CD4-positive, alpha-beta memory T cell (primary cell): ENCODE measurements at regions not wholly inside any gene's neighbourhood (a gene's known extent, or its start where the extent isn't known, plus 50 kb on each side); places are given as distances from the start of the nearest gene placed in this dataset.

Experiments
- CTCF ChIA-PET: fragments of 350-600 bp; sonication (Branson Sonifier 250); formaldehyde crosslinking; loops from one replicate; lab custom pipeline; 2021; ENCODE audit warnings: inconsistent platforms; ENCODE audit not compliant: partially characterized antibody; lab: Charles Lee
- POLR2A ChIA-PET: fragments of 350-600 bp; sonication (Branson Sonifier 250); formaldehyde crosslinking; loops from one replicate; lab custom pipeline; 2021; ENCODE audit not compliant: partially characterized antibody; lab: Charles Lee
- DNase-seq, 5 donors: peaks; one replicate each; pipeline versions ENCODE4 v3.0.0 to v3.0.0-alpha.2; 2020 to 2022; ENCODE audit warnings: mixed read lengths in 1 of 5
- H3K27ac ChIP-seq: one replicate; pipeline ENCODE4 v1.7.0; 2013; ENCODE audit warnings: low read depth, low read length
- H3K27me3 ChIP-seq: 2 replicates; pipeline ENCODE4 v1.7.0; 2013; ENCODE audit warnings: mild to moderate bottlenecking, low read length, moderate library complexity; ENCODE audit not compliant: insufficient read depth
- H3K36me3 ChIP-seq: 2 replicates; pipeline ENCODE4 v1.7.0; 2013; ENCODE audit warnings: mild to moderate bottlenecking, low read length, moderate library complexity; ENCODE audit not compliant: insufficient read depth
- H3K4me1 ChIP-seq: 2 replicates; pipeline ENCODE4 v1.7.0; 2013; ENCODE audit warnings: mild to moderate bottlenecking, low read length, moderate library complexity; ENCODE audit not compliant: insufficient read depth
- H3K4me3 ChIP-seq, 2 donors: one replicate each; pipeline ENCODE4 v1.7.0; 2013; ENCODE audit warnings: low read length in 2 of 2, mild to moderate bottlenecking in 1 of 2
- H3K9me3 ChIP-seq, 2 donors: one replicate each; pipeline ENCODE4 v1.7.0; 2013; ENCODE audit warnings: low read length in 2 of 2, control low read depth in 1 of 2; ENCODE audit not compliant: control insufficient read depth in 1 of 2
- H3K27ac Mint-ChIP-seq, 7 donors: one replicate each; pipeline ENCODE4 v1.8.0; 2020 to 2021; ENCODE audit warnings: mixed read lengths in 7 of 7, mild to moderate bottlenecking in 6 of 7, inconsistent platforms in 3 of 7, moderate library complexity in 3 of 7
- H3K27me3 Mint-ChIP-seq, 2 donors: one replicate each; pipeline ENCODE4 v1.8.0; 2020 to 2021; ENCODE audit warnings: mixed read lengths in 2 of 2
- H3K36me3 Mint-ChIP-seq, 2 donors: one replicate each; pipeline ENCODE4 v1.8.0; 2020 to 2021; ENCODE audit warnings: mixed read lengths in 2 of 2, inconsistent platforms in 1 of 2, mild to moderate bottlenecking in 1 of 2
- H3K4me1 Mint-ChIP-seq, 4 donors: one replicate each; pipeline ENCODE4 v1.8.0; 2020 to 2021; ENCODE audit warnings: mixed read lengths in 4 of 4, mild to moderate bottlenecking in 1 of 4
- H3K4me3 Mint-ChIP-seq, 8 donors: one replicate each; pipeline ENCODE4 v1.8.0; 2020 to 2021; ENCODE audit warnings: mixed read lengths in 8 of 8, mild to moderate bottlenecking in 7 of 8, moderate library complexity in 6 of 8, inconsistent platforms in 3 of 8
- H3K9me3 Mint-ChIP-seq, 8 donors: one replicate each; pipeline ENCODE4 v1.8.0; 2020 to 2021; ENCODE audit warnings: mixed read lengths in 8 of 8, mild to moderate bottlenecking in 5 of 8, inconsistent platforms in 3 of 8, moderate library complexity in 1 of 8
- intact Hi-C: fragments of 100-400 bp; cut with micrococcal nuclease; formaldehyde crosslinking; loops from one replicate; pipeline ENCODE4 v1.15.1; 2023

GRCh38 chr11:44454666-44455065 lies 110.8 kb upstream of the CD82 start:
- intact Hi-C loops: no loop called here

GRCh38 chr11:44456544-44457300 lies 108.7 kb upstream of the CD82 start:
- no peak overlapping the region for H3K4me3 Mint-ChIP-seq
- H3K36me3 ChIP-seq: no peaks in the 10 kb centered on the region
- intact Hi-C loops: no loop called here
- no peak overlapping the region for H3K27ac Mint-ChIP-seq
- CTCF ChIA-PET: interaction anchor here (1.1 kb wide), 1 partner anchor 11 kb away, joined by 3 read pairs; no protein-coding TSS in a partner anchor
- no peaks in the 10 kb centered on the region for H3K4me1 ChIP-seq
- H3K9me3 Mint-ChIP-seq: peaks cover 0 to 3% (median 0%) of the 10 kb centered on the region in 8 donors
- H3K4me3 ChIP-seq: no peak overlapping the region
- POLR2A ChIA-PET: no interaction called here
- no peaks in the 10 kb centered on the region for H3K9me3 ChIP-seq
- H3K36me3 Mint-ChIP-seq: no peaks in the 10 kb centered on the region
- H3K27me3 Mint-ChIP-seq: no peaks in the 10 kb centered on the region
- H3K4me1 Mint-ChIP-seq: no peaks in the 10 kb centered on the region
- H3K27ac ChIP-seq: no peak overlapping the region
- DNase-seq: no peak
- H3K27me3 ChIP-seq: no peaks in the 10 kb centered on the region

More at GRCh38 chr11:44454666-44455065, 110.8 kb upstream of the CD82 start:
- Mint-ChIP-seq H3K36me3 (no peaks in the 10 kb centered on the region), H3K4me1 (no peaks in the 10 kb centered on the region), H3K4me3 (no peak overlapping the region), H3K27me3 (no peaks in the 10 kb centered on the region), H3K9me3 (no peaks in the 10 kb centered on the region), H3K27ac (peak overlapping the region in 1 of 7 donors; percentile 42)
- H3K9me3 ChIP-seq: no peaks in the 10 kb centered on the region
- no peaks in the 10 kb centered on the region for H3K36me3 ChIP-seq
- no peaks in the 10 kb centered on the region for H3K27me3 ChIP-seq
- no peaks in the 10 kb centered on the region for H3K4me1 ChIP-seq
- ChIA-PET CTCF (no interaction called here), POLR2A (no interaction called here)
- no peak for DNase-seq
- no peak overlapping the region for H3K4me3 ChIP-seq
- H3K27ac ChIP-seq: no peak overlapping the region

GRCh38 chr11:44457862-44458261 lies 107.6 kb upstream of the CD82 start:
- no peaks in the 10 kb centered on the region for H3K9me3 ChIP-seq
- no peak overlapping the region for H3K4me3 ChIP-seq
- no peaks in the 10 kb centered on the region for H3K36me3 ChIP-seq
- intact Hi-C loops: no loop called here
- ChIA-PET POLR2A (no interaction called here), CTCF (no interaction called here)
- no peaks in the 10 kb centered on the region for H3K27me3 ChIP-seq
- H3K27me3 Mint-ChIP-seq: no peaks in the 10 kb centered on the region
- no peak overlapping the region for H3K4me3 Mint-ChIP-seq
- no peaks in the 10 kb centered on the region for H3K36me3 Mint-ChIP-seq
- H3K27ac ChIP-seq: no peak overlapping the region
- no peaks in the 10 kb centered on the region for H3K4me1 Mint-ChIP-seq
- H3K4me1 ChIP-seq: no peaks in the 10 kb centered on the region
- H3K9me3 Mint-ChIP-seq: peaks cover 0 to 3% (median 0%) of the 10 kb centered on the region in 8 donors
- no peak for DNase-seq
- H3K27ac Mint-ChIP-seq: no peak overlapping the region

- Mint-ChIP-seq H3K4me1 (no peaks in the 10 kb centered on the region), H3K36me3 (no peaks in the 10 kb centered on the region), H3K9me3 (peaks cover 0 to 10% (median 4%) of the 10 kb centered on the region in 8 donors), H3K27me3 (peaks cover 3 to 9% of the 10 kb centered on the region in 2 donors), H3K4me3 (no peak overlapping the region), H3K27ac (no peak overlapping the region)
- Histone ChIP-seq H3K9me3 (no peaks in the 10 kb centered on the region), H3K27ac (no peak overlapping the region), H3K4me3 (no peak overlapping the region), H3K4me1 (no peaks in the 10 kb centered on the region), H3K36me3 (no peaks in the 10 kb centered on the region), H3K27me3 (no peaks in the 10 kb centered on the region)
- intact Hi-C loops: no loop called here
- no peak for DNase-seq
- CTCF ChIA-PET: no interaction called here
- POLR2A ChIA-PET: no interaction called here
Observed at GRCh38 chr11:44463751-44464150, 101.7 kb upstream of the CD82 start.

- CTCF ChIA-PET: no interaction called here
Observed at GRCh38 chr11:44464741-44465140, 100.7 kb upstream of the CD82 start.

GRCh38 chr11:44466531-44467205 lies 98.8 kb upstream of the CD82 start:
- no peaks in the 10 kb centered on the region for H3K4me1 Mint-ChIP-seq
- Histone ChIP-seq H3K4me3 (no peak overlapping the region), H3K27me3 (no peaks in the 10 kb centered on the region), H3K9me3 (no peaks in the 10 kb centered on the region), H3K27ac (no peak overlapping the region), H3K36me3 (no peaks in the 10 kb centered on the region), H3K4me1 (no peaks in the 10 kb centered on the region)
- H3K36me3 Mint-ChIP-seq: no peaks in the 10 kb centered on the region
- ChIA-PET POLR2A (no interaction called here), CTCF (no interaction called here)
- no peak for DNase-seq
- H3K27ac Mint-ChIP-seq: no peak overlapping the region
- intact Hi-C loops: no loop called here
- no peak overlapping the region for H3K4me3 Mint-ChIP-seq
- H3K27me3 Mint-ChIP-seq: peaks cover 10 to 14% of the 10 kb centered on the region in 2 donors
- peaks cover 0 to 10% (median 3%) of the 10 kb centered on the region in 8 donors for H3K9me3 Mint-ChIP-seq

More at GRCh38 chr11:44464741-44465140, 100.7 kb upstream of the CD82 start:
- no peak for DNase-seq
- Mint-ChIP-seq H3K27ac (no peak overlapping the region), H3K36me3 (no peaks in the 10 kb centered on the region), H3K4me1 (no peaks in the 10 kb centered on the region), H3K27me3 (peaks cover 4 to 10% of the 10 kb centered on the region in 2 donors), H3K4me3 (no peak overlapping the region), H3K9me3 (peaks cover 0 to 10% (median 4%) of the 10 kb centered on the region in 8 donors)
- intact Hi-C loops: no loop called here
- Histone ChIP-seq H3K4me3 (no peak overlapping the region), H3K27ac (no peak overlapping the region), H3K9me3 (no peaks in the 10 kb centered on the region), H3K4me1 (no peaks in the 10 kb centered on the region), H3K36me3 (no peaks in the 10 kb centered on the region), H3K27me3 (no peaks in the 10 kb centered on the region)
- POLR2A ChIA-PET: no interaction called here

- CTCF ChIA-PET: interaction anchor here (0.8 to 1.2 kb wide), 2 partner anchors 8 to 11 kb away, joined by 3 read pairs; no protein-coding TSS in a partner anchor
- H3K9me3 ChIP-seq: no peaks in the 10 kb centered on the region
- no peak overlapping the region for H3K4me3 Mint-ChIP-seq
Observed at GRCh38 chr11:44467413-44467812, 98.0 kb upstream of the CD82 start.

More at GRCh38 chr11:44467413-44467812, 98.0 kb upstream of the CD82 start:
- no peaks in the 10 kb centered on the region for H3K36me3 ChIP-seq
- no peak overlapping the region for H3K4me3 ChIP-seq
- H3K27ac ChIP-seq: no peak overlapping the region
- POLR2A ChIA-PET: no interaction called here
- intact Hi-C loops: no loop called here
- peaks cover 11 to 14% of the 10 kb centered on the region in 2 donors for H3K27me3 Mint-ChIP-seq
- no peaks in the 10 kb centered on the region for H3K36me3 Mint-ChIP-seq
- DNase-seq: no peak
- no peak overlapping the region for H3K27ac Mint-ChIP-seq
- H3K27me3 ChIP-seq: no peaks in the 10 kb centered on the region
- H3K4me1 Mint-ChIP-seq: no peaks in the 10 kb centered on the region
- H3K9me3 Mint-ChIP-seq: peaks cover 0 to 10% (median 3%) of the 10 kb centered on the region in 8 donors
- no peaks in the 10 kb centered on the region for H3K4me1 ChIP-seq
